SH-SY5Y (cell line): ENCODE measurements at regions not wholly inside any gene's neighbourhood (a gene's known extent, or its start where the extent isn't known, plus 50 kb on each side); places are given as distances from the start of the nearest gene placed in this dataset.

Experiments
- GATA2 ChIP-seq: IDR thresholded peaks from 2 replicates; pipeline ENCODE4 v1.6.1; 2011; ENCODE audit warnings: mild to moderate bottlenecking, low read depth, low read length
- GATA3 ChIP-seq: IDR thresholded peaks from 2 replicates; pipeline ENCODE4 v1.6.1; 2011; ENCODE audit warnings: low read depth, mild to moderate bottlenecking, low read length, moderate library complexity

DNA sequence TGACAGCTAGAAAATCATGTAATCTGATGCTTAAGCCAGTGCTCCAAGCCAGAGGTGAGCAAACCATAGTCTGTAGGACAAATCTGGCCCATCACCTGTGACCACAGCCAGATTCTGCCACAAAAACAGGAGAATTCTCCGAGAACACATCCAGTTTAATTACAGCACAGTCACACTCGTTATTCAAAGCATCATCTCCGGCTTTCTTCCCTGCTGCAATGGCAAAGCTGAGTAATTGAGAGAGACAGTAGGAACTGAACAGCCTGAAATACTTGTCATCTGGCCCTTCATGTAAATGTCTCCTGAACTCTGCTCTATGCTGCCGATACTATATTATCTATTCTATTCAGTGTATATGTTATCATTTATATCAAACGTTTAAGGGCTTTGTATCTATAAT is 121.4 kb upstream of the FOXF1 start:
- no peak for TF ChIP-seq GATA2
- no peak for TF ChIP-seq GATA3
